Tibial nerve (tissue), 4 donors: ENCODE measurements at regions not wholly inside any gene's neighbourhood (a gene's known extent, or its start where the extent isn't known, plus 50 kb on each side); places are given as distances from the start of the nearest gene placed in this dataset.

Experiments used
- CTCF ChIP-seq, 5 experiments: fragments of 200-600 bp in 3 of 5; fragments of 450-650 bp in 2 of 5; sonication (generic) in 3 of 5; IDR thresholded peaks; one replicate each; pipeline ENCODE4 v1.5.1; 2016 to 2019; ENCODE audit warnings: antibody characterized with exemption in 5 of 5, mild to moderate bottlenecking in 3 of 5, moderate library complexity in 2 of 5
- EP300 ChIP-seq, 2 donors: sonication (generic); formaldehyde crosslinking; IDR thresholded peaks; one replicate each; pipeline ENCODE4 v1.6.1; 2017; ENCODE audit warnings: antibody characterized with exemption in 2 of 2, mild to moderate bottlenecking in 1 of 2
- POLR2A ChIP-seq, 2 donors: fragments of 450-650 bp; IDR thresholded peaks; one replicate each; pipeline ENCODE4 v1.6.1; 2017; ENCODE audit warnings: antibody characterized with exemption in 2 of 2, mild to moderate bottlenecking in 2 of 2, moderate library complexity in 2 of 2

- no peak for TF ChIP-seq POLR2A (IDR thresholded peaks at IDR 0.05)
- TF ChIP-seq CTCF (IDR thresholded peaks at IDR 0.05): no peak
- no peak for TF ChIP-seq EP300 (IDR thresholded peaks at IDR 0.05)
Observed at GRCh38 chr18:43886341-43886740, 609.1 kb upstream of the SYT4 start.
